GM21717 (cell line): ENCODE measurements at regions not wholly inside any gene's neighbourhood (a gene's known extent, or its start where the extent isn't known, plus 50 kb on each side); places are given as distances from the start of the nearest gene placed in this dataset.
"Not testable (repeated sequence)": the region's sequence is repeated elsewhere in the genome, so short reads cannot be mapped to it uniquely, and the experiment has no call there.

ENCODE experiments used
- ATAC-seq: cut with Tn5 transposase; IDR thresholded peaks from one replicate; pipeline ENCODE4 v1.9.1; 2021; ENCODE audit warnings: mild to moderate bottlenecking, moderate library complexity; ENCODE audit not compliant: unreplicated experiment

GRCh38 chr5:135184646-135185045, 150.6 kb upstream of the PITX1 start:
- ATAC-seq = no peak

- no peak for ATAC-seq
These were observed 149.4 kb upstream of the PITX1 start for GRCh38 chr5:135183464-135183863.

- ATAC-seq = no peak
These were observed 148.6 kb upstream of the PITX1 start for GRCh38 chr5:135182675-135183074.

GRCh38 chr5:135181653-135182052, 147.6 kb upstream of the PITX1 start:
- no peak for ATAC-seq

- no peak for ATAC-seq
These were observed 145.4 kb upstream of the PITX1 start for GRCh38 chr5:135179308-135179980.

GRCh38 chr5:135178476-135179155, 144.6 kb upstream of the PITX1 start:
- ATAC-seq = no peak

- ATAC-seq = no peak
These were observed 143.6 kb upstream of the PITX1 start for GRCh38 chr5:135177591-135177990.

- ATAC-seq = no peak
These were observed 143.0 kb upstream of the PITX1 start for GRCh38 chr5:135176991-135177390.

GRCh38 chr5:135174315-135175096, 140.5 kb upstream of the PITX1 start:
- no peak for ATAC-seq

GRCh38 chr5:135173662-135174290, 139.7 kb upstream of the PITX1 start:
- ATAC-seq = no peak

- no peak for ATAC-seq
These were observed 138.7 kb upstream of the PITX1 start for GRCh38 chr5:135172718-135173117.

GRCh38 chr5:135171336-135171735, 137.3 kb upstream of the PITX1 start:
- ATAC-seq = no peak

GRCh38 chr5:135170500-135170899, 136.5 kb upstream of the PITX1 start:
- ATAC-seq = no peak

- no peak for ATAC-seq
These were observed 135.7 kb upstream of the PITX1 start for GRCh38 chr5:135169753-135170152.

GRCh38 chr5:135167634-135168033, 133.6 kb upstream of the PITX1 start:
- ATAC-seq = no peak

GRCh38 chr5:135164873-135165614, 131.0 kb upstream of the PITX1 start:
- not testable (repeated sequence) for ATAC-seq

GRCh38 chr5:135163964-135164363, 129.9 kb upstream of the PITX1 start:
- ATAC-seq = no peak

GRCh38 chr5:135163391-135163790, 129.4 kb upstream of the PITX1 start:
- no peak for ATAC-seq

- ATAC-seq = no peak
These were observed 128.7 kb upstream of the PITX1 start for GRCh38 chr5:135162661-135163265.

GRCh38 chr5:135161221-135161620, 127.2 kb upstream of the PITX1 start:
- ATAC-seq = no peak
